Cardiac fibroblast (primary cell): ENCODE measurements at regions not wholly inside any gene's neighbourhood (a gene's known extent, or its start where the extent isn't known, plus 50 kb on each side); places are given as distances from the start of the nearest gene placed in this dataset.

ENCODE experiments used
- DNase-seq, 2 donors: peaks; one replicate each; pipeline versions ENCODE4 v3.0.0 to v3.0.0-alpha.2; 2010; ENCODE audit warnings: low read depth in 2 of 2
- H3K4me3 ChIP-seq, 2 donors: replicated peaks in 1 of 2; 1 replicate in 1 of 2; 2 replicates in 1 of 2; pipeline ENCODE4 v1.5.1; 2011; ENCODE audit warnings: low read depth in 2 of 2, low read length in 2 of 2, mild to moderate bottlenecking in 2 of 2, moderate library complexity in 1 of 2
- CTCF ChIP-seq: IDR thresholded peaks from one replicate; pipeline ENCODE4 v1.5.1; 2011; ENCODE audit warnings: low read depth, mild to moderate bottlenecking, low read length, inconsistent platforms

- no peak for DNase-seq
- no peak overlapping the region for H3K4me3 ChIP-seq
- TF ChIP-seq CTCF = no peak
Measured at GRCh38 chr5:60131504-60131903, 238.0 kb upstream of the PDE4D start.

- no peak for TF ChIP-seq CTCF
Measured at GRCh38 chr5:60125636-60126035, 232.1 kb upstream of the PDE4D start.

GRCh38 chr5:60102961-60103693 is 209.6 kb upstream of the PDE4D start:
- TF ChIP-seq CTCF = no peak
- peak; percentile 1 to 8 for DNase-seq
- no peak overlapping the region for H3K4me3 ChIP-seq

More at GRCh38 chr5:60125636-60126035, 232.1 kb upstream of the PDE4D start:
- H3K4me3 ChIP-seq = no peak overlapping the region
- DNase-seq = no peak

GRCh38 chr5:60101573-60101972 is 208.0 kb upstream of the PDE4D start:
- no peak for TF ChIP-seq CTCF
- DNase-seq = no peak
- no peak overlapping the region for H3K4me3 ChIP-seq

- DNase-seq = peak in 1 of 2 donors; percentile 28
- TF ChIP-seq CTCF = no peak
- no peak overlapping the region for H3K4me3 ChIP-seq
Measured at GRCh38 chr5:60092671-60093422, 199.3 kb upstream of the PDE4D start.

GRCh38 chr5:60086583-60086982 is 193.1 kb upstream of the PDE4D start:
- TF ChIP-seq CTCF = no peak
- no peak overlapping the region for H3K4me3 ChIP-seq
- DNase-seq = no peak
